Neural cell (in vitro differentiated cells): ENCODE measurements at regions not wholly inside any gene's neighbourhood (a gene's known extent, or its start where the extent isn't known, plus 50 kb on each side); places are given as distances from the start of the nearest gene placed in this dataset.

Experiments used
- H2AFZ ChIP-seq: fragments of 200-600, 300-800 bp; sonication (generic), shearing (Covaris generic); 2 replicates; pipeline ENCODE4 v1.6.0; 2014; ENCODE audit warnings: low read depth, mild to moderate bottlenecking, antibody characterized with exemption, low read length, moderate library complexity
- H3F3A ChIP-seq: fragments of 200-600 bp; shearing (Covaris generic); 2 replicates; pipeline ENCODE4 v1.6.1; 2016; ENCODE audit warnings: mild to moderate bottlenecking, moderate library complexity, mixed read lengths, antibody characterized with exemption, low read length; ENCODE audit not compliant: insufficient read depth, poor library complexity, severe bottlenecking
- H3K27ac ChIP-seq: fragments of 200-600, 300-800 bp; sonication (generic), shearing (Covaris generic); 2 replicates; pipeline ENCODE4 v1.5.1; 2014; ENCODE audit warnings: mild to moderate bottlenecking, low read length, moderate library complexity
- H3K27me3 ChIP-seq: fragments of 300-800, 200-600 bp; sonication (generic), shearing (Covaris generic); 2 replicates; pipeline ENCODE4 v1.6.0; 2014; ENCODE audit warnings: mild to moderate bottlenecking, low read depth, low read length, moderate library complexity; ENCODE audit not compliant: insufficient read depth
- H3K36me3 ChIP-seq: fragments of 300-800, 200-600 bp; sonication (generic), shearing (Covaris generic); 2 replicates; pipeline ENCODE4 v1.5.1; 2014; ENCODE audit warnings: mild to moderate bottlenecking, antibody characterized with exemption, low read length, moderate library complexity; ENCODE audit not compliant: insufficient read depth
- H3K4me2 ChIP-seq: fragments of 300-800, 200-600 bp; sonication (generic), shearing (Covaris generic); 2 replicates; pipeline ENCODE4 v1.6.0; 2014; ENCODE audit warnings: mild to moderate bottlenecking, low read length
- H3K4me3 ChIP-seq: fragments of 300-800, 200-600 bp; sonication (generic), shearing (Covaris generic); 2 replicates; pipeline ENCODE4 v1.5.1; 2014; ENCODE audit warnings: mild to moderate bottlenecking, low read length, moderate library complexity
- H3K79me2 ChIP-seq: fragments of 200-600 bp; shearing (Covaris generic); replicated peaks from 2 replicates; pipeline ENCODE4 v1.6.0; 2014; ENCODE audit warnings: mild to moderate bottlenecking, low read length, moderate library complexity; ENCODE audit not compliant: insufficient read depth
- H3K9ac ChIP-seq: fragments of 300-800, 200-600 bp; sonication (generic), shearing (Covaris generic); 2 replicates; pipeline ENCODE4 v1.6.1; 2016; ENCODE audit warnings: mild to moderate bottlenecking, low read length, mixed read lengths
- H3K9me2 ChIP-seq: fragments of 200-600 bp; shearing (Covaris generic); 2 replicates; pipeline ENCODE4 v1.6.1; 2016; ENCODE audit warnings: mild to moderate bottlenecking, low read length, mixed read lengths; ENCODE audit not compliant: insufficient read depth
- H3K9me3 ChIP-seq: fragments of 200-600, 300-800 bp; sonication (generic), shearing (Covaris generic); 2 replicates; pipeline ENCODE4 v1.6.1; 2016; ENCODE audit warnings: mild to moderate bottlenecking, mixed run types, low read length, moderate library complexity, mixed read lengths
- H4K20me1 ChIP-seq: fragments of 200-600 bp; shearing (Covaris generic); 2 replicates; pipeline ENCODE4 v1.6.1; 2016; ENCODE audit warnings: mild to moderate bottlenecking, mixed run types; ENCODE audit not compliant: insufficient read depth
- CTCF ChIP-seq: fragments of 450-650 bp; IDR thresholded peaks from 2 replicates; pipeline ENCODE4 v1.5.1; 2014; ENCODE audit warnings: antibody characterized with exemption, mild to moderate bottlenecking, moderate library complexity; ENCODE audit not compliant: poor library complexity, severe bottlenecking
- EP300 ChIP-seq: fragments of 450-650 bp; conservative IDR thresholded peaks from 2 replicates; pipeline ENCODE4 v1.6.1; 2014; ENCODE audit warnings: antibody characterized with exemption, mild to moderate bottlenecking, moderate library complexity; ENCODE audit not compliant: poor library complexity, severe bottlenecking
- EZH2 ChIP-seq: fragments of 200-600, 300-800 bp; shearing (Covaris generic), sonication (generic); IDR thresholded peaks from 2 replicates; pipeline ENCODE4 v1.6.1; 2014; ENCODE audit warnings: antibody characterized with exemption, low read length, borderline replicate concordance, mild to moderate bottlenecking; ENCODE audit not compliant: insufficient read depth, poor library complexity, severe bottlenecking
- MXI1 ChIP-seq: fragments of 450-650 bp; conservative IDR thresholded peaks from 2 replicates; pipeline ENCODE4 v1.6.1; 2014; ENCODE audit warnings: antibody characterized with exemption, mild to moderate bottlenecking; ENCODE audit not compliant: poor library complexity, severe bottlenecking
- POLR2AphosphoS5 ChIP-seq: IDR thresholded peaks from 2 replicates; pipeline ENCODE4 v1.6.1; 2012
- RAD21 ChIP-seq: fragments of 450-650 bp; conservative IDR thresholded peaks from 2 replicates; pipeline ENCODE4 v1.6.1; 2014; ENCODE audit warnings: antibody characterized with exemption, mild to moderate bottlenecking, moderate library complexity
- REST ChIP-seq: IDR thresholded peaks from 2 replicates; pipeline ENCODE4 v1.6.1; 2012; ENCODE audit warnings: borderline replicate concordance
- SMC3 ChIP-seq: fragments of 450-650 bp; conservative IDR thresholded peaks from 2 replicates; pipeline ENCODE4 v1.6.1; 2014; ENCODE audit warnings: antibody characterized with exemption, mild to moderate bottlenecking, moderate library complexity; ENCODE audit not compliant: poor library complexity
- TAF1 ChIP-seq: IDR thresholded peaks from 2 replicates; pipeline ENCODE4 v1.6.1; 2012; ENCODE audit warnings: low read depth

- H3F3A ChIP-seq: no peaks in the 10 kb centered on the region
- no peaks in the 10 kb centered on the region for H3K27me3 ChIP-seq
- H3K9me2 ChIP-seq: no peaks in the 10 kb centered on the region
- TF ChIP-seq SMC3: no peak
- no peak for TF ChIP-seq MXI1
- no peak for TF ChIP-seq CTCF
- TF ChIP-seq POLR2AphosphoS5: no peak
- no peak for TF ChIP-seq REST
- TF ChIP-seq EZH2: no peak
- H3K27ac ChIP-seq: no peak overlapping the region
- no peak overlapping the region for H2AFZ ChIP-seq
- no peak overlapping the region for H3K4me2 ChIP-seq
- H4K20me1 ChIP-seq: no peaks in the 10 kb centered on the region
- H3K9me3 ChIP-seq: no peaks in the 10 kb centered on the region
- H3K4me3 ChIP-seq: no peak overlapping the region
- no peaks in the 10 kb centered on the region for H3K36me3 ChIP-seq
- H3K79me2 ChIP-seq: no peaks in the 10 kb centered on the region
- H3K9ac ChIP-seq: no peak overlapping the region
Measured at GRCh38 chr7:1357601-1358271, 101.5 kb downstream of the MICALL2 start.

- Histone ChIP-seq H3K9ac (no peak overlapping the region), H3K27ac (no peak overlapping the region), H4K20me1 (no peaks in the 10 kb centered on the region), H3F3A (no peaks in the 10 kb centered on the region), H3K9me2 (no peaks in the 10 kb centered on the region), H3K9me3 (no peaks in the 10 kb centered on the region), H2AFZ (no peak overlapping the region), H3K36me3 (no peaks in the 10 kb centered on the region), H3K4me2 (no peak overlapping the region), H3K4me3 (no peak overlapping the region), H3K27me3 (no peaks in the 10 kb centered on the region), H3K79me2 (no peaks in the 10 kb centered on the region)
- TF ChIP-seq TAF1: no peak
- TF ChIP-seq CTCF: no peak
- no peak for TF ChIP-seq REST
- TF ChIP-seq EP300: no peak
- TF ChIP-seq MXI1: no peak
- TF ChIP-seq SMC3: no peak
- no peak for TF ChIP-seq RAD21
- TF ChIP-seq EZH2: no peak
- no peak for TF ChIP-seq POLR2AphosphoS5
Measured at GRCh38 chr7:1358376-1359050, 100.8 kb downstream of the MICALL2 start.
